HAP-1 (cell line): ENCODE measurements at regions not wholly inside any gene's neighbourhood (a gene's known extent, or its start where the extent isn't known, plus 50 kb on each side); places are given as distances from the start of the nearest gene placed in this dataset.

ENCODE experiments used
- DNase-seq, 2 experiments: peaks; one replicate each; pipeline ENCODE4 v3.0.0-alpha.2; 2016 to 2020; ENCODE audit warnings: low spot score in 2 of 2
- H3K27me3 ChIP-seq: fragments of 250-450 bp; sonication (Bioruptor Pico); 2 replicates; pipeline ENCODE4 v1.5.1; 2020; ENCODE audit warnings: low read depth, mild to moderate bottlenecking, moderate library complexity
- H3K36me3 ChIP-seq: fragments of 250-450 bp; sonication (Bioruptor Pico); replicated peaks from 2 replicates; pipeline ENCODE4 v1.5.1; 2020; ENCODE audit warnings: mild to moderate bottlenecking
- H3K4me1 ChIP-seq: fragments of 250-450 bp; sonication (Bioruptor Pico); 2 replicates; pipeline ENCODE4 v1.5.1; 2020; ENCODE audit warnings: mild to moderate bottlenecking
- H3K4me3 ChIP-seq: fragments of 250-450 bp; sonication (Bioruptor Pico); 2 replicates; pipeline ENCODE4 v1.5.1; 2020; ENCODE audit warnings: mild to moderate bottlenecking, moderate library complexity
- H3K9me3 ChIP-seq: fragments of 250-450 bp; sonication (Bioruptor Pico); 2 replicates; pipeline ENCODE4 v1.5.1; 2020; ENCODE audit warnings: mild to moderate bottlenecking, moderate library complexity
- in situ Hi-C: fragments of 300-500 bp; cut with MboI; formaldehyde crosslinking; loops from 3 replicates; pipeline ENCODE4 v1.14.3; 2020; ENCODE audit warnings: low sequenced_read_pairs, inconsistent platforms, mixed read lengths

- H3K4me1 ChIP-seq = no peaks in the 10 kb centered on the region
- no peaks in the 10 kb centered on the region for H3K9me3 ChIP-seq
- H3K4me3 ChIP-seq = no peak overlapping the region
- no peaks in the 10 kb centered on the region for H3K27me3 ChIP-seq
- DNase-seq = no peak
- no peaks in the 10 kb centered on the region for H3K36me3 ChIP-seq
- in situ Hi-C loops = no loop called here
Measured at GRCh38 chr2:71744781-71745180, 291.4 kb downstream of the DYSF start.

GRCh38 chr2:71743995-71744675 lies 290.8 kb downstream of the DYSF start:
- Histone ChIP-seq H3K9me3 (no peaks in the 10 kb centered on the region), H3K27me3 (no peaks in the 10 kb centered on the region), H3K4me3 (no peak overlapping the region), H3K4me1 (no peaks in the 10 kb centered on the region), H3K36me3 (no peaks in the 10 kb centered on the region)
- no peak for DNase-seq
- in situ Hi-C loops = no loop called here

- Histone ChIP-seq H3K36me3 (no peaks in the 10 kb centered on the region), H3K9me3 (no peaks in the 10 kb centered on the region), H3K4me3 (no peak overlapping the region), H3K27me3 (no peaks in the 10 kb centered on the region), H3K4me1 (no peaks in the 10 kb centered on the region)
- DNase-seq = no peak
- in situ Hi-C loops = no loop called here
Measured at GRCh38 chr2:71742953-71743601, 289.7 kb downstream of the DYSF start.

- in situ Hi-C loops = no loop called here
- Histone ChIP-seq H3K9me3 (no peaks in the 10 kb centered on the region), H3K27me3 (no peaks in the 10 kb centered on the region), H3K4me1 (no peaks in the 10 kb centered on the region), H3K4me3 (no peak overlapping the region), H3K36me3 (no peaks in the 10 kb centered on the region)
- DNase-seq = no peak
Measured at GRCh38 chr2:71736986-71737385, 283.6 kb downstream of the DYSF start.

GRCh38 chr2:71736091-71736861 lies 282.9 kb downstream of the DYSF start:
- Histone ChIP-seq H3K4me1 (no peaks in the 10 kb centered on the region), H3K9me3 (no peaks in the 10 kb centered on the region), H3K36me3 (no peaks in the 10 kb centered on the region), H3K27me3 (no peaks in the 10 kb centered on the region), H3K4me3 (no peak overlapping the region)
- in situ Hi-C loops = no loop called here
- DNase-seq = no peak
